Activated naive CD4-positive, alpha-beta T cell treated with anti-CD3 and anti-CD28 coated beads for 36 hours (primary cell): ENCODE measurements at regions not wholly inside any gene's neighbourhood (a gene's known extent, or its start where the extent isn't known, plus 50 kb on each side); places are given as distances from the start of the nearest gene placed in this dataset.
"Not testable (repeated sequence)": the region's sequence is repeated elsewhere in the genome, so short reads cannot be mapped to it uniquely, and the experiment has no call there.

ENCODE experiments used
- CTCF ChIA-PET: fragments of 350-600 bp; sonication (Branson Sonifier 250); formaldehyde crosslinking; loops from one replicate; lab custom pipeline; 2021; ENCODE audit warnings: antibody characterized with exemption; lab: Charles Lee
- DNase-seq: peaks from one replicate; pipeline ENCODE4 v3.0.0-alpha.2; 2020
- H3K27ac Mint-ChIP-seq: one replicate; pipeline ENCODE4 v1.8.0; 2021; ENCODE audit warnings: mild to moderate bottlenecking, mixed read lengths
- H3K27me3 Mint-ChIP-seq: one replicate; pipeline ENCODE4 v1.8.0; 2021; ENCODE audit warnings: low read depth, mixed read lengths
- H3K36me3 Mint-ChIP-seq: one replicate; pipeline ENCODE4 v1.8.0; 2021; ENCODE audit warnings: low read depth, mixed read lengths
- H3K4me1 Mint-ChIP-seq: one replicate; pipeline ENCODE4 v1.8.0; 2021; ENCODE audit warnings: low read depth, mixed read lengths
- H3K4me3 Mint-ChIP-seq: one replicate; pipeline ENCODE4 v1.8.0; 2021; ENCODE audit warnings: mild to moderate bottlenecking, moderate library complexity, mixed read lengths
- H3K9me3 Mint-ChIP-seq: one replicate; pipeline ENCODE4 v1.8.0; 2021; ENCODE audit warnings: mixed read lengths
- intact Hi-C: fragments of 100-400 bp; cut with micrococcal nuclease; formaldehyde crosslinking; loops from one replicate; pipeline ENCODE4 v1.15.1; 2023

DNA sequence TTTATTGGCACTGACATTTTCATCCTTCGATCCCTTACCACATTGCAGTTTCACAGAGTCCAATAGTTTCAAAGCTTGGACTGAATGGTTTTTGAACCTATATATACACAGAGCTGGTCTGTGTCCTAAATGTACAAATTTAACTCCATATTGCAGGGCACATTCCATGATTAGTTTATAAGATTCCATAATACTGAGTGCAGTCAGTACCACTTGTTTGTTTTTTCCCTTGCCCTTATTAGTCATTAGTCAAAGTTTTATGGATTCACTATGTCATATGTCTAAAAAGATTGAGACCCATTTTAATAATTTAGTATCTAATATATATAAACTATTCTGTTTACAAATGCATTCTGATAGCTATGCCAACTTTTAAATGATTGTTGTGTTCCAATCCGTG, 654.8 kb upstream of the MEF2C start:
- no peak for DNase-seq
- H3K4me3 Mint-ChIP-seq, result no peak overlapping the region
- no peak overlapping the region for H3K27ac Mint-ChIP-seq
- H3K27me3 Mint-ChIP-seq, result no peaks in the 10 kb centered on the region
- intact Hi-C loops, result no loop called here
- no peaks in the 10 kb centered on the region for H3K9me3 Mint-ChIP-seq
- H3K4me1 Mint-ChIP-seq, result no peaks in the 10 kb centered on the region
- no peaks in the 10 kb centered on the region for H3K36me3 Mint-ChIP-seq
- CTCF ChIA-PET, result no interaction called here

DNA sequence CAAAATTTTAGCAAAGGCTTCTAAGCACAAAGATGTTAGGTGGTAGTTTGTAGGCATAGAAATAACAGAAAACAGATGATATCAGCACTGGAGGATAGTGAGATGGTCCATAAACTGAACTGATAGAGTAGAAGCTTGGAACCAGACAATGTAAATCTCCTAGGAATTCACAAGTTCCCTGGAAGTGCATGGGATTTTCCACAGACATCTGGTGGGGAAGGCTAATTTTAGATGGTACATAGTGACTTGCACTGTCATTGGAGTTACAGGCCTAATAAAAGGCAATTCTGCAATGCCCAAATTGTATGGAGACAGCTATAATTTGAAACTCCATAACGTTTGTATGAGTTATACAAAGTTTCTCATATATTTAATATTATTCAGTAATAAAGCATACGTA, 653.0 kb upstream of the MEF2C start:
- intact Hi-C loops, result no loop called here
- H3K4me1 Mint-ChIP-seq, result no peaks in the 10 kb centered on the region
- H3K27ac Mint-ChIP-seq, result no peak overlapping the region
- no peak overlapping the region for H3K4me3 Mint-ChIP-seq
- CTCF ChIA-PET, result no interaction called here
- H3K27me3 Mint-ChIP-seq, result no peaks in the 10 kb centered on the region
- H3K9me3 Mint-ChIP-seq, result no peaks in the 10 kb centered on the region
- no peak for DNase-seq
- H3K36me3 Mint-ChIP-seq, result no peaks in the 10 kb centered on the region

DNA sequence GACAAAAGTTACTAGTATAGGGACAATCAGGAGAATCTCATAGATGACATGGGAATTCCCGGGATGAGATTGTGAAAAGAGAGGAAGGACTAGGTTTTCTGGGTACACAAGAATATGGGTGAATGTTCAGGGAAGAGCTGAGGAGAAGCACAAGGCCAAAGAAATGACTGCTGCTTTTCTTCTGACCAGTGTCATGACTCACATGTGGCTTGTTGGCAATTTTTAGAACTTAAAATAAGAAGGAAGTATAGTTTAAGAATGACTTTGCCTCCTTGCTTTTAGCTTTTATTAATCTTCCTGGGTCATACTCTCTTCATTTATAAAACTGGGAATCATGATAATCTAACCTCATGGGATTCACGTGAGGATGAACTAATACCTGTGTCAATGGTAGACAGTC, 652.4 kb upstream of the MEF2C start:
- DNase-seq, result no peak
- no peaks in the 10 kb centered on the region for H3K9me3 Mint-ChIP-seq
- CTCF ChIA-PET, result no interaction called here
- no peaks in the 10 kb centered on the region for H3K27me3 Mint-ChIP-seq
- no peak overlapping the region for H3K27ac Mint-ChIP-seq
- intact Hi-C loops, result no loop called here
- H3K4me3 Mint-ChIP-seq, result no peak overlapping the region
- H3K36me3 Mint-ChIP-seq, result no peaks in the 10 kb centered on the region
- no peaks in the 10 kb centered on the region for H3K4me1 Mint-ChIP-seq

- no peaks in the 10 kb centered on the region for H3K9me3 Mint-ChIP-seq
- H3K27ac Mint-ChIP-seq, result no peak overlapping the region
- no peaks in the 10 kb centered on the region for H3K36me3 Mint-ChIP-seq
- H3K4me3 Mint-ChIP-seq, result no peak overlapping the region
- no peaks in the 10 kb centered on the region for H3K4me1 Mint-ChIP-seq
- CTCF ChIA-PET, result no interaction called here
- no peak for DNase-seq
- intact Hi-C loops, result no loop called here
- no peaks in the 10 kb centered on the region for H3K27me3 Mint-ChIP-seq
Measured at GRCh38 chr5:89534331-89534730, 651.3 kb upstream of the MEF2C start.

- H3K36me3 Mint-ChIP-seq, result no peaks in the 10 kb centered on the region
- intact Hi-C loops, result no loop called here
- no peaks in the 10 kb centered on the region for H3K27me3 Mint-ChIP-seq
- no peak overlapping the region for H3K4me3 Mint-ChIP-seq
- no peak for DNase-seq
- no peaks in the 10 kb centered on the region for H3K4me1 Mint-ChIP-seq
- CTCF ChIA-PET, result no interaction called here
- H3K9me3 Mint-ChIP-seq, result peaks cover 4% of the 10 kb centered on the region
- no peak overlapping the region for H3K27ac Mint-ChIP-seq
Measured at GRCh38 chr5:89524785-89525184, 641.8 kb upstream of the MEF2C start.

DNA sequence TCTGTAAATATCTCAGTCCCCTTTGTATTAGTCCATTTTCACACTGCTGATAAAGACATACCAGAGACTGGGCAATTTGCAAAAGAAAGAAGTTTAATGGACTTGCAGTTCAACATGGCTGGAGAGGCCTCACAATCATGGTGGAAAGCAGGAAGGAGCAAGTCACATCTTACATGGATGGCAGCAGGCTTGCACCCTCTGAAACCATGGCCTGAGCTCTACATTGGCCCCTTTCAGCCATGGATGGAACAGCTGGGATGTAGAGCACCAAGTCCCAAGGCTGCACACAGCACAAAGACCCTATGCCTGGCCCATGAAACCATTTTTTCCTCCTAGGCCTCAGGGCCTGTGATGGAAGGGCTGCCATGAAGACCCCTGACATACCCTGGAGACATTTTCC, 640.9 kb upstream of the MEF2C start:
- CTCF ChIA-PET, H3K27ac Mint-ChIP-seq, H3K4me1 Mint-ChIP-seq, H3K4me3 Mint-ChIP-seq, H3K27me3 Mint-ChIP-seq, H3K36me3 Mint-ChIP-seq, DNase-seq, H3K9me3 Mint-ChIP-seq, intact Hi-C loops: not testable (repeated sequence)

GRCh38 chr5:89520771-89521170, 637.8 kb upstream of the MEF2C start:
- CTCF ChIA-PET, result no interaction called here
- no peak for DNase-seq

DNA sequence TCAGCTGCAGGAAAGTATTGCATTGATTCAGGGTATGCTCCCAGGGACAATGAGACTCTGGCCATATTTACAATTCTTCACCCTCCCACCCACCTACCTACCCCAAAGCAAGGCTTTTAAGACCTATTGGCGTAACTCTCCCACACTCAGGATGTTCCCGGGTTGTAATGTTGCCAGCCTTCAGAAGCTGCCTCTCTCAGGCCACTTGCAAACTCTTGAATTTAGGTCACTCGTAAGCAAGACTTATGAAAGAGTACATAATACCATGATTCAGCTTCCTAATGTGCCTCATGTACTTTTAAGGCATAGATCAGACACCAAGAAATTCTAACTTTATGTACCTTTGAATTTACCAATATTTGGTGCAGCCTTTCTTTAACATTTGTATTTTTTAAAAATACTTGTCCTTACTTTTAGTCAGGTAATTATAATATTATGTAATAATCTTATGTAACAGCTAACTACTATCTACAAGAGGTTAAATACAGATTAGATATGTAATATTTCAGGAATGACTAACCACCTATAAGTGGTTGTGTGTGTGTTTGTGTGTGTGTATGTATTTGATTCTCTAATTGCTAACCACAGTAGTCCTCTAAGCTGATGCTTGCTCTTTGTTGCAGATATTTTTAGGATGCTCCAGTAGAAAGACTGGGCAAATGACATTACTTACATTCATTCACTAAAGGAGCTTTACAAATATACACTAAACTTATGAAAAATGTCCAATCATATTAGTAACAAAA, 630.5 kb upstream of the MEF2C start:
- Mint-ChIP-seq H3K4me3 (no peak overlapping the region), H3K27me3 (no peaks in the 10 kb centered on the region), H3K27ac (no peak overlapping the region), H3K4me1 (no peaks in the 10 kb centered on the region), H3K9me3 (no peaks in the 10 kb centered on the region), H3K36me3 (no peaks in the 10 kb centered on the region)
- intact Hi-C loops, result no loop called here
- CTCF ChIA-PET, result no interaction called here
- no peak for DNase-seq

More at GRCh38 chr5:89520771-89521170, 637.8 kb upstream of the MEF2C start:
- peaks cover 2% of the 10 kb centered on the region for H3K9me3 Mint-ChIP-seq
- no peaks in the 10 kb centered on the region for H3K27me3 Mint-ChIP-seq
- no peak overlapping the region for H3K4me3 Mint-ChIP-seq
- H3K27ac Mint-ChIP-seq, result no peak overlapping the region
- intact Hi-C loops, result no loop called here
- no peaks in the 10 kb centered on the region for H3K4me1 Mint-ChIP-seq
- H3K36me3 Mint-ChIP-seq, result no peaks in the 10 kb centered on the region

GRCh38 chr5:89504051-89504450, 621.1 kb upstream of the MEF2C start:
- H3K4me1 Mint-ChIP-seq, result no peaks in the 10 kb centered on the region
- no peak overlapping the region for H3K4me3 Mint-ChIP-seq
- no peaks in the 10 kb centered on the region for H3K27me3 Mint-ChIP-seq
- CTCF ChIA-PET, result no interaction called here
- intact Hi-C loops, result no loop called here
- DNase-seq, result no peak
- H3K9me3 Mint-ChIP-seq, result no peaks in the 10 kb centered on the region
- H3K27ac Mint-ChIP-seq, result no peak overlapping the region
- H3K36me3 Mint-ChIP-seq, result no peaks in the 10 kb centered on the region

DNA sequence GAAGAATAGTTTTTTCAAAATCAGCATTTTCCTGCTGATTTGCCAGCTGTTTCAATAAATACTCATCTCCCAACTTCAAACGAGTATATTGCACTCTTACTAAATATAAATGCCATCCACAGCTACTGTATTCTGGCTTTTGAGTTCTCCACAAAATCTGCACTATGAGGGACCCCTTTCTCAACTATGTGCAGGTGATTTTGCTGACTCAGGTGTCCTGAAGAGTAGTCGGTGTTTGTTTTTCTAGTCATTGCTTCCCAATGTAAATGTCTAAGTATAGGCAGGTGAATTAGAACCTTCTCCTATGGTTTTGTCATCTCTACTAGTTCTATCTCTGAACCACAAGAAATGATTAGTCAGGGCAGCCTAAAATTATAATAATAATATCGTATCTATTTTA, 616.8 kb upstream of the MEF2C start:
- intact Hi-C loops, result no loop called here
- Mint-ChIP-seq H3K27ac (no peak overlapping the region), H3K4me3 (no peak overlapping the region), H3K9me3 (no peaks in the 10 kb centered on the region), H3K36me3 (no peaks in the 10 kb centered on the region), H3K27me3 (no peaks in the 10 kb centered on the region), H3K4me1 (no peaks in the 10 kb centered on the region)
- DNase-seq, result no peak
- CTCF ChIA-PET, result no interaction called here

GRCh38 chr5:89498699-89499098, 615.7 kb upstream of the MEF2C start:
- H3K4me3 Mint-ChIP-seq, result no peak overlapping the region
- H3K27me3 Mint-ChIP-seq, result no peaks in the 10 kb centered on the region
- no peaks in the 10 kb centered on the region for H3K9me3 Mint-ChIP-seq
- H3K36me3 Mint-ChIP-seq, result no peaks in the 10 kb centered on the region
- no peaks in the 10 kb centered on the region for H3K4me1 Mint-ChIP-seq
- CTCF ChIA-PET, result no interaction called here
- H3K27ac Mint-ChIP-seq, result no peak overlapping the region
- intact Hi-C loops, result no loop called here
- DNase-seq, result no peak

GRCh38 chr5:89493414-89493813, 610.4 kb upstream of the MEF2C start:
- peaks cover 2% of the 10 kb centered on the region for H3K27me3 Mint-ChIP-seq
- CTCF ChIA-PET, result no interaction called here
- no peak overlapping the region for H3K4me3 Mint-ChIP-seq
- no peaks in the 10 kb centered on the region for H3K4me1 Mint-ChIP-seq
- DNase-seq, result no peak
- intact Hi-C loops, result no loop called here
- no peaks in the 10 kb centered on the region for H3K9me3 Mint-ChIP-seq
- H3K36me3 Mint-ChIP-seq, result no peaks in the 10 kb centered on the region
- H3K27ac Mint-ChIP-seq, result no peak overlapping the region

DNA sequence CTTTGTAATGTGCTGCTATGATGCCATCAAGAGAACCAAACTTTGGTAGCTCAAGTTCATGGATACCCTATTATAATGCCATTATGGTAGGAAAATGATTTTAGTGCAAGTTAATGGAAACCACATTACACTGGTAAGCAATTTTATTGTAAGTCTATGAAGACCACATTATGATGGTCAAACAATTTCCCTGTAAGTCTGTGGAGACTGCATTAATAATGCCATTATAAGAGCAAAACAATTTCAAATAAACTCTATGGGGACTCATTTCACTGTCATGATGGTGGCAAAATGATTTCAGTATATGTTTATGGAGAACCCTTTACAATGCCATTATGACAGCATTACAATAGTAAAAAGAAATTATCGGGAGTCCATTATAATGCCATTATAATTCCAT, 602.0 kb upstream of the MEF2C start:
- CTCF ChIA-PET, result no interaction called here
- Mint-ChIP-seq H3K27ac (no peak overlapping the region), H3K27me3 (peaks cover 2% of the 10 kb centered on the region), H3K4me1 (no peaks in the 10 kb centered on the region), H3K36me3 (no peaks in the 10 kb centered on the region), H3K9me3 (no peaks in the 10 kb centered on the region), H3K4me3 (no peak overlapping the region)
- no peak for DNase-seq
- intact Hi-C loops, result no loop called here
